ENCODE measurements at regions not wholly inside any gene's neighbourhood (a gene's known extent, or its start where the extent isn't known, plus 50 kb on each side); places are given as distances from the start of the nearest gene placed in this dataset.

- no peak for TF ChIP-seq CTCF (IDR thresholded peaks at IDR 0.05; ENCODE audit: insufficient read depth, low read length, poor library complexity, severe bottlenecking)
Measured at GRCh38 chr1:72930528-72930927, 648.2 kb upstream of the NEGR1 start.

GRCh38 chr1:72918940-72919339, 636.6 kb upstream of the NEGR1 start:
- Histone ChIP-seq H3K36me3 (ENCODE audit: control insufficient read depth, insufficient read depth, low read length) (no peaks in the 10 kb centered on the region), H3K4me3 (replicated peaks; ENCODE audit: low read depth, low read length) (no peak overlapping the region), H3K27me3 (replicated peaks; ENCODE audit: control insufficient read depth, insufficient read depth, low read length) (no peaks in the 10 kb centered on the region)
- no peak for DNase-seq (ENCODE audit: extremely low read depth, insufficient read length)
- TF ChIP-seq CTCF (IDR thresholded peaks at IDR 0.05; ENCODE audit: insufficient read depth, low read length, poor library complexity, severe bottlenecking): no peak

More at GRCh38 chr1:72930528-72930927, 648.2 kb upstream of the NEGR1 start:
- Histone ChIP-seq H3K36me3 (ENCODE audit: control insufficient read depth, insufficient read depth, low read length) (no peaks in the 10 kb centered on the region), H3K4me3 (replicated peaks; ENCODE audit: low read depth, low read length) (no peak overlapping the region), H3K27me3 (replicated peaks; ENCODE audit: control insufficient read depth, insufficient read depth, low read length) (no peaks in the 10 kb centered on the region)
- no peak for DNase-seq (ENCODE audit: extremely low read depth, insufficient read length)

DNA sequence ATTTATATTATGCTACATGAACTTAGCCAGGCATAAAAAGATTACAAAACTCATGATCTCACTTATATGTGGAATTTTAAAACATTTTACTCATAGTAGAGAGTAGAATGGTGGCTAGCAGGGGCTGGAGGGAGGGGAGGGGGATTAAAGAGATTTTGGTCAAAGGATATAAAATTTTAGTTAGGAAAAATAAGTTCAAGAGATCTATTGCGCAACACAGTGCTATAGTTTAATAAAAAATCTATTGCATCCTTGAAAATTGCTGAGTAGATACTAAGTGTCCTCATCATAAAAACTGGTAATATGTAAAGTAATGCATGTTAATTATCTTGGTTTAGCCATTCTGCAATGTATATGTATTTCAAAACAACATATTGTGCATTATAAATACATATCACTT, 635.6 kb upstream of the NEGR1 start:
- H3K36me3 ChIP-seq (ENCODE audit: control insufficient read depth, insufficient read depth, low read length): no peaks in the 10 kb centered on the region
- no peak for DNase-seq (ENCODE audit: extremely low read depth, insufficient read length)
- H3K4me3 ChIP-seq (replicated peaks; ENCODE audit: low read depth, low read length): no peak overlapping the region
- H3K27me3 ChIP-seq (replicated peaks; ENCODE audit: control insufficient read depth, insufficient read depth, low read length): no peaks in the 10 kb centered on the region
- no peak for TF ChIP-seq CTCF (IDR thresholded peaks at IDR 0.05; ENCODE audit: insufficient read depth, low read length, poor library complexity, severe bottlenecking)

- TF ChIP-seq CTCF (IDR thresholded peaks at IDR 0.05; ENCODE audit: insufficient read depth, low read length, poor library complexity, severe bottlenecking): no peak
- DNase-seq (ENCODE audit: extremely low read depth, insufficient read length): no peak
- Histone ChIP-seq H3K27me3 (replicated peaks; ENCODE audit: control insufficient read depth, insufficient read depth, low read length) (no peaks in the 10 kb centered on the region), H3K4me3 (replicated peaks; ENCODE audit: low read depth, low read length) (no peak overlapping the region), H3K36me3 (ENCODE audit: control insufficient read depth, insufficient read depth, low read length) (no peaks in the 10 kb centered on the region)
Measured at GRCh38 chr1:72915581-72915980, 633.2 kb upstream of the NEGR1 start.

DNA sequence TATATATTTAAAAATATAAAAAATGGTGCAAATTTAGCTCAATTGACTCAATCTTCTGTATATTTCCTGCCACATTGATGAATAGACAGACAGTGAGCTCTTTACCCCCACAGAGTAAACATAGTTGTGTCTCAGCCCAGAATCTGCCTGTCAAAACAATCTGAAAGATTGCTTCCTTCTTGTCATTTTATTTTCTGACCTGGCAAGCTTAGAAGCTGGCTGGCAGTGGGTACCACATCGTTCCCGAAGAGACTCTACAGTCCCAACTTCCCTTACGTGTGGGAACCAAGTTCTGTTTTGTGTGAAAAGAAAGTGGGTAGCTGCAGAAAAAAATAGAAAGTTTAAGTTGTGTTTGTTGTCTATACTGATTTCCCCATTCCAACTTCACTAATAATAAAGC, 629.3 kb upstream of the NEGR1 start:
- Histone ChIP-seq H3K36me3 (ENCODE audit: control insufficient read depth, insufficient read depth, low read length) (no peaks in the 10 kb centered on the region), H3K27me3 (replicated peaks; ENCODE audit: control insufficient read depth, insufficient read depth, low read length) (no peaks in the 10 kb centered on the region), H3K4me3 (replicated peaks; ENCODE audit: low read depth, low read length) (no peak overlapping the region)
- no peak for DNase-seq (ENCODE audit: extremely low read depth, insufficient read length)
- TF ChIP-seq CTCF (IDR thresholded peaks at IDR 0.05; ENCODE audit: insufficient read depth, low read length, poor library complexity, severe bottlenecking): no peak

DNA sequence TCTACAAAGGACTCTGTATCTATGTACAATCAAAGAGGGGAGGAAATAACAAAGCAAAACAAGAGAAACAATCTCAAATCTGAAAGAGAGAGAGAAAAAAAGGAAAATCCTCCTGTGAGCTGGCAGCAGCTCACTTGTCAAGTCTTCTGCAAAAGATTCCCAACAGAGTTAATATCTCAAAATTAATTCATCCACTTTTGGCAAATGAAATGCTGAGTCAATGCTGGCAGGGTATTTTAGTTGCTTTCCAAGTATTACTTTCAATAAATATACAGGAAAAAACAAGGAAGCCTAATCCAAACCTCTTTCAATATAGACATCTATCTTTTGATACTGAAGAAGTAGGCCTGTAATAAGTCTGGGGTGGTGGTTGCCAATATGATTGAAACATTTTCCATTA, 613.9 kb upstream of the NEGR1 start:
- Histone ChIP-seq H3K36me3 (ENCODE audit: control insufficient read depth, insufficient read depth, low read length) (no peaks in the 10 kb centered on the region), H3K27me3 (replicated peaks; ENCODE audit: control insufficient read depth, insufficient read depth, low read length) (no peaks in the 10 kb centered on the region), H3K4me3 (replicated peaks; ENCODE audit: low read depth, low read length) (no peak overlapping the region)
- no peak for DNase-seq (ENCODE audit: extremely low read depth, insufficient read length)
- TF ChIP-seq CTCF (IDR thresholded peaks at IDR 0.05; ENCODE audit: insufficient read depth, low read length, poor library complexity, severe bottlenecking): no peak
